Testis (tissue), 2 donors: ENCODE measurements at regions not wholly inside any gene's neighbourhood (a gene's known extent, or its start where the extent isn't known, plus 50 kb on each side); places are given as distances from the start of the nearest gene placed in this dataset.

Experiments
- DNase-seq: peaks from one replicate; pipeline ENCODE4 v3.0.0-alpha.2; 2019
- H3K27ac ChIP-seq, 2 donors: fragments of 200-600 bp; sonication (generic); one replicate each; pipeline ENCODE4 v1.5.1; 2019
- H3K27me3 ChIP-seq: fragments of 200-600 bp; sonication (generic); one replicate; pipeline ENCODE4 v1.5.1; 2019
- H3K36me3 ChIP-seq: fragments of 200-600 bp; sonication (generic); one replicate; pipeline ENCODE4 v1.5.1; 2017; ENCODE audit warnings: low read depth; ENCODE audit errors: missing control alignments
- H3K4me1 ChIP-seq: fragments of 200-600 bp; sonication (generic); one replicate; pipeline ENCODE4 v1.5.1; 2019
- H3K4me3 ChIP-seq, 2 donors: fragments of 200-600 bp; sonication (generic); one replicate each; pipeline ENCODE4 v1.5.1; 2017 to 2019
- H3K9me3 ChIP-seq: fragments of 200-600 bp; sonication (generic); one replicate; pipeline ENCODE4 v1.5.1; 2017
- POLR2A ChIP-seq: fragments of 450-650 bp; IDR thresholded peaks from one replicate; pipeline ENCODE4 v1.6.1; 2017; ENCODE audit warnings: antibody characterized with exemption, mild to moderate bottlenecking, moderate library complexity
- WGBS, 2 donors: methylation state at CpG; one replicate each; pipeline ENCODE4 v1.1.5; 2018; 5-methylcytosine and 5-hydroxymethylcytosine counted together
- intact Hi-C: fragments of 100-400 bp; cut with DNase I; formaldehyde crosslinking; loops from one replicate; pipeline ENCODE4 v1.15.1; 2023; ENCODE audit warnings: low total_unique reads
- TF ChIP-seq, protein P1 (sequence below), 3 experiments: fragments of 450-650 bp in 2 of 3; fragments of 200-600 bp in 1 of 3; sonication (generic) in 1 of 3; IDR thresholded peaks; one replicate each; pipeline ENCODE4 v1.5.1; 2016 to 2019; ENCODE audit warnings: antibody characterized with exemption in 3 of 3, mild to moderate bottlenecking in 2 of 3, moderate library complexity in 1 of 3

DNA sequence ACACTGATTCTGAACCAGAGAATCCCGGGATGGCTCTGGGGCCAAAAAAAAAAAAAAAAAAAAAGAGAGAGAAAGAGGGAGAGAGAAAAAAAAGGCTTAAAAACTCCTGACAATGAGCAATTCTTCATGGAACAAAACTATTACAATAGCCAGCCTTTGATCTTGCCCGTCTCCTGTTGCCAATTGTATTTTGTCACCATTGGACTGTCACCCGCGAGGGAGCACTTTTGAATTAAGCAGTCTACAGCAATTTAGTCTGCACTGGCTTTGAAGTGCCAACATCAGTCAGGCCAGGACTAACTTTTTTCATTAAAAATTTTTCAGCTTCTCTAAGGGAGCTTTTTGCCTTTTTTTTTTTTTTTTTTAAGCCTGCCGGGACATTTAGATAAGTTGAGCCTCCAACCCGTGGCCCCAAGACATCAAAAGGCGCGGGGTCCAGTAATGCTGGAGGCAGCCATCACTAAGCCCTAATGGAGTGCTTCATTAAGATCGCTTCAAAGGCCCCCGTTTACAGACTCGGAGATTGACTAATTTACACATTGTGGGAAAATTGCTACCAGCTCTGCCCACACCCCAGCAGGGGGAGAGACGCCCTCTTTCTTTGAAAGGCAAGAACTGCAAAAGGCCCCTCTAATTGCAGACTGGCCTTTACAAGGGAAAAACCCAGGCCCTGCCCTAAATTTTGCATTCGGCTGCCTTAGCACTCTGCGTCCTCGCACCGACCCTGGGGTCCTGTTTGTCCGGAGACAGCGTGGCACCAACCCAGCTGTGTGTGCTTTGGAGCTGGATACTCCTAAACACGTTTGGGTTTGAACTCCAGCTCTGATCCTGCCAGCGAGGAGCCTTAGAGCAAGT is 98.1 kb upstream of the MSX1 start:
- TF ChIP-seq, protein P1, sequence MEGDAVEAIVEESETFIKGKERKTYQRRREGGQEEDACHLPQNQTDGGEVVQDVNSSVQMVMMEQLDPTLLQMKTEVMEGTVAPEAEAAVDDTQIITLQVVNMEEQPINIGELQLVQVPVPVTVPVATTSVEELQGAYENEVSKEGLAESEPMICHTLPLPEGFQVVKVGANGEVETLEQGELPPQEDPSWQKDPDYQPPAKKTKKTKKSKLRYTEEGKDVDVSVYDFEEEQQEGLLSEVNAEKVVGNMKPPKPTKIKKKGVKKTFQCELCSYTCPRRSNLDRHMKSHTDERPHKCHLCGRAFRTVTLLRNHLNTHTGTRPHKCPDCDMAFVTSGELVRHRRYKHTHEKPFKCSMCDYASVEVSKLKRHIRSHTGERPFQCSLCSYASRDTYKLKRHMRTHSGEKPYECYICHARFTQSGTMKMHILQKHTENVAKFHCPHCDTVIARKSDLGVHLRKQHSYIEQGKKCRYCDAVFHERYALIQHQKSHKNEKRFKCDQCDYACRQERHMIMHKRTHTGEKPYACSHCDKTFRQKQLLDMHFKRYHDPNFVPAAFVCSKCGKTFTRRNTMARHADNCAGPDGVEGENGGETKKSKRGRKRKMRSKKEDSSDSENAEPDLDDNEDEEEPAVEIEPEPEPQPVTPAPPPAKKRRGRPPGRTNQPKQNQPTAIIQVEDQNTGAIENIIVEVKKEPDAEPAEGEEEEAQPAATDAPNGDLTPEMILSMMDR (IDR thresholded peaks at IDR 0.05) = no peak
- no peak for TF ChIP-seq POLR2A
- intact Hi-C loops = no loop called here
- Histone ChIP-seq H3K4me1 (no peaks in the 10 kb centered on the region), H3K36me3 (no peaks in the 10 kb centered on the region), H3K4me3 (no peak overlapping the region), H3K27ac (no peak overlapping the region), H3K9me3 (no peaks in the 10 kb centered on the region), H3K27me3 (no peaks in the 10 kb centered on the region)
- 64 to 74% methylated on average over 14 to 20 of the region's 20 CpGs for WGBS, 2 donors
- no peak for DNase-seq

DNA sequence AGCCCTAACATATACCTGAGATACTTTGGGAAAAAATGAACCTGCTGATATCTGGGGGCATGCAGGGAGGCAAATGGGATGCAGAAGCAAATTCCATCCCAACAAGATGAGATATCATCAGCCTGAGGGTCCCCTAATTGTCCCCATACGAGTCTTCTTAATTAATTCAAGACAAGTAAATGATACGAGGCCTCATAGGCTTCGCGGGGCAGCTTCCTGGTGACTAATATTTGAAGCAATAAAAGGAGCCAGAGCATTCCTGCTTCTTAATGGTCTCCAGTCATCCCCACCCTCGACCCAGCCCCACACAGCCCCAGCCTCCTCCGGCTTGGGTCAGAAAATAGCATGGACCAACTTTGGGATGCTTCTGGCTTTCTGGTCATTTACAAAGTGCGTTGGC is 99.6 kb upstream of the MSX1 start:
- H3K36me3 ChIP-seq = no peaks in the 10 kb centered on the region
- TF ChIP-seq POLR2A = no peak
- TF ChIP-seq, protein P1 (IDR thresholded peaks at IDR 0.05) = no peak
- 90 to 92% methylated on average over 7 of the region's 7 CpGs for WGBS, 2 donors
- no peak overlapping the region for H3K4me3 ChIP-seq
- intact Hi-C loops = no loop called here
- H3K27me3 ChIP-seq = no peaks in the 10 kb centered on the region
- H3K4me1 ChIP-seq = no peaks in the 10 kb centered on the region
- no peak for DNase-seq
- H3K9me3 ChIP-seq = no peaks in the 10 kb centered on the region
- H3K27ac ChIP-seq = no peak overlapping the region

DNA sequence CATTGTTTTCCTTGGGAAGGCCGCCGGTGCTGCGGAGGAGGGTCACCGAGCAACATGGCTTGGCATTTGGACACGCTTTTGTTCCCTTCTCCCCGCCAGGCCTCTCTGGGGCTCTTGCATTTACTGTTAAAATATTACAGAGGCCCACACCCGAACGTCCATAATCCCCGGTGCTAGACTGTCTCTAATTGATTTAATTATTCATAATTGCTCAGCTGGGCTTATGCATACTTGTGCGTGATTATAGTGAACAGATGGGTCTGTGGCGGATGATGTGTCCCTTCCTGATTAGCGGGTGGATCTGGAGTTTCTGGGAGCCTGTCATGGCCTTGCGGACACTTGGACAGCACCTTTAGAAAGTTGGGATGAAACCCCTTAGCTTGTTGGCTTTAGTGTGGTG is 100.2 kb upstream of the MSX1 start:
- 87 to 97% methylated on average over 13 of the region's 13 CpGs for WGBS, 2 donors
- intact Hi-C loops = no loop called here
- no peak for DNase-seq
- no peak overlapping the region for H3K4me3 ChIP-seq
- no peak overlapping the region for H3K27ac ChIP-seq
- H3K27me3 ChIP-seq = no peaks in the 10 kb centered on the region
- TF ChIP-seq POLR2A = no peak
- TF ChIP-seq, protein P1 (IDR thresholded peaks at IDR 0.05) = no peak
- H3K36me3 ChIP-seq = no peaks in the 10 kb centered on the region
- no peaks in the 10 kb centered on the region for H3K4me1 ChIP-seq
- no peaks in the 10 kb centered on the region for H3K9me3 ChIP-seq

GRCh38 chr4:4758681-4759080 is 100.8 kb upstream of the MSX1 start:
- Histone ChIP-seq H3K27me3 (no peaks in the 10 kb centered on the region), H3K4me3 (no peak overlapping the region), H3K36me3 (no peaks in the 10 kb centered on the region), H3K4me1 (no peaks in the 10 kb centered on the region), H3K27ac (no peak overlapping the region), H3K9me3 (no peaks in the 10 kb centered on the region)
- 89 to 92% methylated on average over 8 of the region's 8 CpGs for WGBS, 2 donors
- TF ChIP-seq, protein P1 (IDR thresholded peaks at IDR 0.05) = no peak
- TF ChIP-seq POLR2A = no peak
- intact Hi-C loops = no loop called here
- no peak for DNase-seq

DNA sequence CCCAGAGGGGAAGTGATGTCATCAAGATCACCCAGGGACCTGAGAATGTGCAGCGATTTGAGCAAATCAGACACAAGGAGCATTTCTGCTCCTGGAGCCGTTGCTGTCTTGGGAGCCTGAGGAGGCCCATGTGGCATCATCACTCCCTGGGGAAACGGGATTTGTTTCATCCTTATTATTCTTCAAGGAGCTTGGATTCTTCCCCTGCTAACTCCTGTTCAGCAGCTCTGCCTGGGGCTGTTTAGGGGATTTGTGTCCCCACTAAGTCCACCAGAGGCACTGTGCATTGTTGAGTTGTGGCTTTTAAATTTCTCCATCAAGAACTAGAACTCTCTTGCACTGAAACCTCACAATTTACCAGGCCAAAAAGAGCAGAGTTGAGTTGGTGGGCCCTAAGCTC is 104.2 kb upstream of the MSX1 start:
- Histone ChIP-seq H3K4me1 (no peaks in the 10 kb centered on the region), H3K9me3 (no peaks in the 10 kb centered on the region), H3K36me3 (no peaks in the 10 kb centered on the region), H3K4me3 (no peak overlapping the region), H3K27ac (no peak overlapping the region), H3K27me3 (no peaks in the 10 kb centered on the region)
- intact Hi-C loops = no loop called here
- TF ChIP-seq, protein P1 (IDR thresholded peaks at IDR 0.05) = no peak
- TF ChIP-seq POLR2A = no peak
- 84 to 86% methylated on average over 3 of the region's 3 CpGs for WGBS, 2 donors
- no peak for DNase-seq
